Superior temporal gyrus (tissue), 1 donor: ENCODE measurements at regions not wholly inside any gene's neighbourhood (a gene's known extent, or its start where the extent isn't known, plus 50 kb on each side); places are given as distances from the start of the nearest gene placed in this dataset.
A peak's percentile ranks its signal among the peaks of the same experiment; 100 is the strongest.

Experiments used
- DNase-seq: peaks from one replicate; pipeline ENCODE4 v3.0.0-alpha.2; 2016; ENCODE audit errors: extremely low spot score

DNA sequence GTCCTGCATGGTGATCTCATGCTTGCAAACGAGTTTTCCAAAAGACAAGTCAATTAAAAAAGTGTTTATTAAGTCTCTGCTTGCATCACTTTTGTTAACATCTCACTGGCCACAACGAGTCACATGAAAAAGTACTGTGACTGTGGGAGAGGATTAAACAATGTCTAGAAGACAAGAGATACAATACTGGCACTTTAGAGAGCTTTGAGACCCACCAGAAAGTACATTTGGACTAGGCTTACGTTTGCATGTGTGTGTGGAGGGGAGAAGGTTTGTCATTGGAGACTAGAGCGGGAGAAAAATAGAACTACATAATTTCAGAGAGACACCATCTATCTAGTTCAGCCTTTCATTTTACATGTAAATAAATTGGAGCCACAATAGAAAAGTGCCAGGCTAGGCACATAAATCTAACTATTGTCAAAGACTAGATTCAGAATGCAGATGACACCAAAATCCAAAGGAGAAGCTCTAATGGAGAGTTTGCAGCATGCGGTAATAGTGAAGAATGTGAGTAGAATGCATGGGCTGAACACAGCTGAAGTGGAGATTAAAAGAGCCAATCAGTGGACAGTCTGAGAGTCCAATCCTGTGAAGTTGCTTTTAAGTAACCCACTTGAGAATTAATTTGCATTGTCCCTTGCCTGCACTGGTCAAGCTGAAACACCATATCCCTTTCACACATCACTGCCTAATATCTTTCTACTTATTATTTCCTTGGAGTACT, 977.4 kb upstream of the FAT3 start:
- DNase-seq: no peak

DNA sequence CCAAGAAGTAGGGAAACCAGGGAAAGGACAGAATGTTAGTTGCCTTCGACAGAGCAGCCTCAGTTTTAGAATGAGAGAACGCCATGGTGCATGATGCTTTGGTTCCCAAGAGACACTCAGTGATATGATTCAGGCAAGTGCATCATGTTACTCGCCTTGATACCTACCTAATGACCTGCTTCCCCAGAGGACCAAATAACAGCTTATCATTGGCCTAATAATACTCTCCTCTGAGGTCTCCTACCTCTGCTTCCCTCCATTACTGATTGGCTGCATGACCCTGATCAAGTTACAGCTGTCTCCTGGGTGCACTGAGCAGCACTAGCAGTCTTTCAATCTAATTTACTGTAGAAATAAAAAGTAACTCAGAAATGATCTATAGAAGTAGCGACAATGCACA, 979.7 kb upstream of the FAT3 start:
- DNase-seq: no peak

DNA sequence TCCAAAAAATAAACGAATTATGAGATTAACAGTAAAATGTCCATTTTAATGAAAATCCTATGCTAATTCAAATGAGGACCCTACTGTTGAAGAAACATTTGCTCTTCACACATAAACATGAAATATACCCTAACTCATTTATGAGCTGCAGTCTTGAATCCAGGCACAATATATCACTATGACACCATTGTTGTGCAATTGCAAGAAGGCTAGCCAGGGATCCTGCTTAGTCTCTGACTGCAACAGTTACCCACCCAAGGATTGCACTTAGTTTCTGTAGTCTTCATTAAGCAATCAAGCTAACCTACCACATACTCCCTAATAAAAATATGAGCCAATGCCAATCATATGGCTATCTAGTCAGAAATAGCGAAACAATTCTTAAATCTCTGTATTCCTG, 981.0 kb upstream of the FAT3 start:
- DNase-seq: no peak

DNA sequence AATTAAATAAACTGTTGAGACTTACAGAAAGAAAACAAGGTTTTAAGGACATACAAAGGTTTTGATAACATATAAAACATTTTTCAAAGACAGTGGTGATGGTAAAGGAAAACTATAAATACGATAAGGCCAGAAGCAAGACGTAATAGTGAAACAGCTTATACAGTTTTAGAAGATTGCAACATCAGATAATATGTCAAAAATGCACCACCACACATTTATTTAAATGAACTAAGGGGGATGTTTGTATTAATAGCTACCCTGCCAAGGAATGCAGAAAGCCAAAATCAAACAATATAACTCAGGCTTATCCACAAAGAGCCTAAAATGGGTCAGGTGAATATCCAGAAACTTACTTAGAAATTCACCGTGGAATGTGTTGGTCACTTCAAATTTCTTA, 981.6 kb upstream of the FAT3 start:
- no peak for DNase-seq

DNA sequence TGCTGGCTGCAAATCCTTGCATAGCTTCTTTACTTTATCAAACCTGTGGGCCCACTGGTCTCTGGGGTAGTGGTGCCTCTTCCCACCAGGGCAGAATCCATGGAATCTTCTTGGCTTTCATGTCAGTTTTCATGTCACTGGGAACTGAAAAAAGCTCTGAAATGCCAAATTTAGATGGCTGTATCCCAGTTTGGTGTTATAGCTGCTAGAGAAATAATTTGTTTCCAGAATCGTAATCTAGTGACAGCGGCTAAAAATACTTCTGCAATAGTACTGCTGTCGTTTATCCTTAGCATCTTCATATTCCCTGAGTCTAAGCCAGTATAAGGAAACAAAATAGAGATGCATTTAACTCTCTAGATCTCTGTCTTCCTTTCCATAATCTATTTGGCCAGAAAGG, 983.4 kb upstream of the FAT3 start:
- DNase-seq: peak; percentile 29

DNA sequence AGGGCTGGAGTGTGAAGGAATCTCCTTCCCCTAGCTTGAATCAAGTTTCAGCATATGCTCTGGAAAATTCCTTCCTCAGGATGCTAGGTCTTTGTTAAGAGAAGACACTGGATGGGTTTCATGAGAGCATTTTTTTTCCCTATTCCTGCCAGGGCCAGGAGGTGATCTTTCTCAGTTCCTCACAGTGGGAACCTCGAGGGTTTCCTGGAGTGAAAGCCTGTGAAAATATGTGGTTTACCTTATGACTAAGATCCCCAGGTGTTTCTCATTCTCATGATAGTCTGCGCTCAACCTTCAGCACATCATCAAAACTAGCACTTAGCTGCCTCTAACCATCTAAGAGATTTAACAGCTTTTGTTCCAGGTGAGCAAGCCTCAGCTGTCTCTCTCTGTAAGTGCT, 985.3 kb upstream of the FAT3 start:
- no peak for DNase-seq

DNA sequence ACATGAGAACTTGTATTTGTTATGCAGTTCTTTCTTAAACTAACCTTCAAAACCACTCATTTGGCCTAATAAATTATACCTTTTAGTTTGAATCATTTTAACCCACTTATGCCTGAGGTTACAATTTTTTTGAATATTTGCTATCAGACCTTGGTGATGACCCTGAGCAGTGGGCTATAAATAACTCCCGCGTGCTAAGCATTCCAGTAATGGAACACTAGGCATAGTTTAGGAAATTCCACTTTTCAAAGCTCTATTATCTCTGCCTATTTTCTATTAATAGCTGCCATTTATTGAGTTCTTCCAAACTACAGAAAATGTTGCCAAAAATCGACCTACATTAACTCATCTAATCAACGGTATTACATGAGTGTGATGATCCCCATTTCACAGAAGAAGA, 993.4 kb upstream of the FAT3 start:
- DNase-seq: no peak

DNA sequence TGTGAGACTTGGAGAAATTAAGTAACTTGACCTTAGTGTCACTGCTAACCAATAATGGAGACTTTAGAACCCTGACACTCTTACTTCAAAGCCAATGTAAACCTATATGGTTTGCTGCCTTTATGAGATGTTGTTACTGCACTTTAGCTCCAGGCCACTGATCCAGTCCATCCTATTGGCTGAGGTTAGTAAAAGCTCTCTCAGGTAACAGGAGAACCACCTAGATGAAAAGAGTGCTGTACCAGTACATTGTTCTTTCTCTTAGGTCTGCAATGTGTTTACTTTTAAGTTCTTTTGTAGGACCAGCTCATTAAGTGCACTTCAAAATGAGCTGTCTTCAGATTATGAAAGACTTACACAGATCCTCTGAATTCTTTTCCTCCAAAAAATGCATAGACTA, 994.0 kb upstream of the FAT3 start:
- no peak for DNase-seq

DNA sequence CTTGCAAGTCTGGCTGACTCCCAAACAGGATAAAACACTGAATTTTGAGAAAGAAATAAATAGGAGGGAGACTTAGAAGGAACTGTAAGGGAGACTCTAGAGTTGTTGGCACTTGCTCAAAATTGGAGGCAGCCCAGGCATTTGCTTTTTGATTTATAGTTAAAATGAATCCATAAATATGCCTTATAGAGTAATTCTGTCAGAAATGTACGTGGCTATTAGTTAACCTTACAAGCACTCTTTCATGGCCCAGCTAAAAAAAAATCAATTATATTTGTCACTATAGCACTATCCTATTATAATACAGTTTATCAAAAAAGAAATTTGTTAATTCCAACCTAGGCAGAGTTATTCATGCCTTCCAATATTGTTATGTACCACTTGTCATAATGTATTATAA, 1000.0 kb upstream of the CHORDC1 start:
- no peak for DNase-seq

DNA sequence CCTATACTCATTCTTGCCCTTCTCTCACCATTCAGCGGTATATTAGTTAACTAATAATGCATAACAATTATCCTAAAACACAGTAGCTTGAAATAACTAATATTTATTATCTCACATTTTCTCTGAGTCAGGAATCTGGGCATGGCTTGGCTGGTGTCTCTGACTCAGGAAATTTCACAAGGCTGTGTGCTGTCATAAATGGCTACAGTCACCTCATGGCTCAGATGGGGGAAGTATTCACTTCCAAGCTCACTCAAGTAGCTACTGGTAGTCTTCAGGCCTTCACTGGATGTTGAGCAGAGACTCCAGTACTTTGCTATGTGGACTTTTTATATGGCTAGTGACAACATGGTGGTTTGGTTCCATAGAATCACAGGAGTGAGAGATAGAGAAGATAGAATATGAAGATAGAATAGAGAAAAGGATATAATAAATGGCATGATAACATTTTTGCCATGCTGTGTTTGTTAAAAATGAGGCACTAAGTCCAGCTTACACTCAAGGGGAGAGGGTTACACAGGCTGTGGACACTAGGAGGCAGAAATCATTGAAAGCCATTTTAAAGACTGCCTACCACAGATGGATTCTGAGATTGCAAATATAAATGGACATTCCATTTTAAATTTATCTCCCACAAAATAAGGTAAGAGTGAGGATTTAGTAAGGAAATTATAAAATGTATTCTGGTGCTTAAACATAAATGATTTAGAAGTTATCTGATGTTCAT, 997.8 kb upstream of the CHORDC1 start:
- DNase-seq: no peak

DNA sequence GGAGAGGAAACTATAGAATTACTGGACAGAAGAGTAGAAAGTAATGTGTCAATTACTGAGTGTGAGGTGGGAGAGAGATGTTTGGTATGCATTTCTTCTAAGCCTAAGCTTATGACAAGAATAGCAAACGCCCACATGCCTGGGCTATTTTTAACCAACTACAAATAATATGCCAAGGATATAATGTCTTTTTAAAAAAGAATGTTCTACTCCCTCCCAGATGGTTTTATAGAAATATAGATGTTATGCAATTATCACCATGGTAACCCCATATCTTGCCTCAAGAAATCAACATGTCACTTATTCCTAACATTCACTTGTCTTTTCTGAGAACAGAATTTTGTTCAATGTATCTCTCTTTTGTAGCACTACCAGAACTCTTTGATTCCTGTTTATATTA, 996.7 kb upstream of the CHORDC1 start:
- peak; percentile 84 for DNase-seq

DNA sequence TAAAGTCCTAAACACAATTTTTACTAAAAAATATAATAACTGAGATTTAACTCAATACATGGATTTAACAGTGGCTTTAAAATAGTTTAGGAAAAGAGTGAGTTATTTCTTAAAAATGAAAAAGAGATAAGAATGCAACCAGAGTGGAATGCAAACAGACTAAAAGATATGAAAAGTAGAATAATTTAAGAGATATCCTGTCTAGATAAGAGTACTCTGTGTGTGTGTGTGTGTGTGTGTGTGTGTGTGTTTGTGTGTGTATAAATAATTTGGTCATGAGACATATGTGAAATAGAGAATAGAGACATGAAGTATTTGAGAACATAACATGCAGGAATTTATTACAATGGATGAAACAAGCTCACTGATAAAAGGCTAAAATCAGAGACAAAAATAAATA, 986.9 kb upstream of the CHORDC1 start:
- DNase-seq: no peak

DNA sequence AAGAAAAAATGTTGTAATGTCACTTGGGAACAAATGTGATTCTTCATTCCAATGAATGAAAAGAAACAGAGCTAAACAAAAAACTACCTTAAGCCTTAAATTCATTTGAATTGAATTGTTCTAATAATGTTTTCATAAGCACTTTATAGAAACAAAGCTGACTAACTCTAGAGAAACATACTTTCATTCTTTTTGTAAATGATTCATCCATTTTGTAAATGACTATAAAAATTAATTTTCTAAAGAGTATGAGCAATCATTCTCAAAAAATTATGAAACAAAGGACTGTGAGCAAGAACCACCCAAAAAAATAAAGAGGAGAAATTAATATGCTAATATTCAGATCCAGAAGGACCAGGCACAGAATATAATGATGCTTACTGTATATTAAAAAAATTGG, 986.5 kb upstream of the CHORDC1 start:
- DNase-seq: no peak

DNA sequence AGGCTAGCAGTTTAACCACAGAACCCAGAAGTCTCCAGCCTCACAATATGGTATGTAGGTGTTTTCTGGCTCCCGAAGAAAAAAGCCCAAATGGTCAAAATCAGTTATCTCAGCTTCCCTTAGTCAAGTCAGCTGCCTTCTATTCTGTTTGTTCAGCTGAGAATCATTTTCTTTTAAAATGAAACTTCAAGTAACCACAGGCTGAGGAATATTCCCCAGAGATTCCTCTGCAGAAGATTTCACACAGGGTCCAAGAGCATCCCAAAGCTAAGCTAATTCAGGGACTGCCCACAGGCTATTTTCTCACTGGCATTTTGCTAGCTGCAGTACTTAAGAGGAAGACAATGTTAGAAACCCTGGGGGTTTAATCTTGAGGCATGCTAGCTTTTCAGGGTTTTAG, 977.0 kb upstream of the CHORDC1 start:
- peak; percentile 43 for DNase-seq

DNA sequence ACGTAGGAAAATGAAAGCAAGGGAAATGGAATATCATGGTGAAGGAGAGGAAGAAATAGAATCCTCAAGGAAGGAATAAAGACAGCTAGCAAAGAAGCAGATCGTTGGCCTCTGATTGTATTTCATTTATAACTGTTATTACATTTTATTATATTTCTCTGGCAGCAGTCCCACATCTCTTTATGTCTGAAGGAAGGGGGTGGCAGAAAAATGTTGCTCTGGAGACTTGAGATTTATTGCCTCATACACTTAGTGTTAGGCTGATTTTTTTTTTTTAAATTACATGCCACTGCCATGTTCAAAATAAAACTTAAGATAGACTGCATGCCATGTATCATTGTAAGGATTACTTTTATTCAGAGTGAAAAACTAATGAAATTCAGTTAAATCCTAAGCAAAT, 971.7 kb upstream of the CHORDC1 start:
- DNase-seq: no peak

DNA sequence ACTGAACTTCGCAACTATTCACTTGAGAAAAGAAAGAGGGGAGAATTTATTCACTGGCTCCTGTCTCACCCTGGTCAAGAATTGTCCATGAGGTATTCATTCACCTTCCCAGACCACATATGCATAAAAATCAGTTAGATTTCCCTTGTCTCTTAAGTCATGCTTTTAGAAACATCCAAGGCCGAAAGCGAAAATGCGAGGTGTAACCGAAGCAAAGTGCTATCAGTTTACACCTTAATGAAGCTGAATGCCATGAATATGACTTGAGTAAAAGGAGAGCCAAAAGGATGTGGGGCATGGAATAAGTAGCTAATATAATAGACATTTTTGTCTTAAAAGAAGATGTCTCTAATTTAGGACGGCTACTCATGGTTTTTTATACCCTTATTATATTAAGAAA, 965.6 kb upstream of the CHORDC1 start:
- DNase-seq: no peak

DNA sequence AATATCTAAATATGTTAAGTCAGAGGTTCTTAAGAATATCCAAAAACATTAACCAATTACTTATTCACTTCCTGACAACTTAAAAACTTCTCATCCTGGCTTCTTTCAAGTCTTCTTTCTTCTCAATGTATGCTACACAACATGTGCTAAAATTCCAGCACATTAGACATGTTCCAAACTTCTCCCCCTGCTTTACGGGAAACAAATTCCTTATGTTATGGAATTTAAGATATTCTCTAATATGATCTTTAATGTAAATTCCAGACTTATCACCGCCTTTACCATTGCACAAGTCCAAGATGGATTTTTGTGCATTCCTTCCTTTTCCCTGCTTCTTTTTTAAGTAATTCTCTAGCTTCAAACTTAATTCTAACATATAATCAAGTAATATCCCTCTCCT, 964.5 kb upstream of the CHORDC1 start:
- DNase-seq: no peak

DNA sequence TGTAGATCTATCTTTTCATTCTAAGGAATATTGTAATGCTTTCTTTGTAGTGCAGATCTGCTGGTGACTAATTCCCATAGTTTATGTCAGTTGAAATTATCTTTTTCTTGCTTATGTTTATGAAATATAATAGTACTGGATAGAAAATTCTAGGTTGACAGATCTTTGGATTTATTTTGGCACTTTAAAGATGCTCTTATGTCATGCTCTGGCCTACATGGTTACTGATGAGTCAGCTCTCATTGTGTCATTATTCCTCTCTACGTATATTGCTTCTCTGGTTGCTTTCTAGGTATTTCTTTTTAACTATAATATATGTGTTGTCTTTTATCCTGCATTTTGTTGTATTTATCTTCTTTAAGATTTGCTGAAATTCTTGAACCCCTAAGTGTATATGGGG, 955.5 kb upstream of the CHORDC1 start:
- no peak for DNase-seq

DNA sequence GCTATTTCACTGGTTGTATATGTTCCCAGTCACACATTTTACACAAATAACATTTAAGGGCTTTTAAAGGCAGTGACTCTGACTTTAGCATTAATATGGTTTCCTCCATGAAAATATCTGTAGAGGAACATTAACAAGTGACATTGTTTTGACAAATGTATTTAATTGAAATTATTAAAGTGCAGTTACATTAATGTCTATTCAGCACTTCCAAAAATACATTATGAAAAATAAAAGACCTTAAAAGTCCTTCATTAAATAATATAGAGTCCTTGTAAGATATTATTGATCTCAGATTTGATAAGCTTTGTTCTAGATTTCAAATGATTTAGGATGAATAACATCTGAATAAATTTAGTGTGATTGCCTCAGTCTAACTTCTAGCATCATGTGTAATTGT, 951.9 kb upstream of the CHORDC1 start:
- DNase-seq: no peak

DNA sequence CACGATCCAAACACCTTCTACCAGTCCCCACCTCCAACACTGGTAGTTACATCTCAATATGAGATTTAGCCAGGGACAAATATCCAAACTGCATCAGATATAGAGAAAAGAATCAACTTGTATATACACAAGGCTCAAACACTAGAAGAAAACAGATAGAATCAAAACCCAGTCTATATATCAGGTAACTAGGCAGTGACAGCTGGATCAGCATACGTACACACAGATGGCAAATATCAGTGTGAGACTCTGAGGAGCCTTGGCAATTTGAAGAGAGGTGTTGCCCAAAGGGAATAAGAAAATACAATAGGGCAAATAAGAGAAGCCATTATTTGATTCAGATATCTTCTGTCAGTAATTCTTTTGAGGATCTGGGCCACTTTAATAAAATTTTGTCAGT, 951.3 kb upstream of the CHORDC1 start:
- DNase-seq: no peak

DNA sequence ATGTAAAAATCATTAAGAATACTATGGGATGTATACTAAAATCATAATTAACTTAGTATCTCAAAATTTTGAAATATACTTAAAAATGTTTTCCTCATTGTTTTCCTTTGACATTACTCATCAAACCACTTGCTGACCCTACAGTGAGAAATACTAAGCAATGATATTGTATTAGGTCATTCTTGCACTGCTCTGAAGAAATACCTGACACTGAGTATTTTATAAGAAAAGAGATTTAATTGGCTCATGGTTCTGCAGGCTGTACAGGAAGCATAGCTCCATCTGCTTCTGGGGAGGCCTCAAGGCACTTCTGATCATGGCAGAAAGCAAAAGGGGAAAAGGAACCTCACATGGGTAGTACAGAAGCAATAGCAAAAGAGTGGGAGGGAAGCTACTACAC, 950.9 kb upstream of the CHORDC1 start:
- DNase-seq: no peak

DNA sequence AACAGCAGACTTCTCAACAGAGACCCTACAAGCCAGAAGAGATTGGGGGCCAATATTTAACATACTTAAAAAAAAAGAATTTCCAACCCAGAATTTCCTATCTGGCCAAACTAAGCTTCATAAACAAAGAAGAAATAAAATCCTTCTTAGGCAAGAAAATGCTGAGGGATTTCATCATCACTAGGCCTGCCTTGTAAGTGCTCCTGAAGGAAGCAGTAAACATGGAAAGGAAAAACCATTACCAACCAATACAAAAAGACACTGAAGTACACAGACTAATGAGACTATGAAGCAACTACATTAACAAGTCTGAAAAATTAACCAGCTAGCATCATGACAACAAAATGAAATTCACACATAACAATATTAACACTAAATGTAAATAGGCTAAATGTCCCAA, 947.9 kb upstream of the CHORDC1 start:
- DNase-seq: no peak

DNA sequence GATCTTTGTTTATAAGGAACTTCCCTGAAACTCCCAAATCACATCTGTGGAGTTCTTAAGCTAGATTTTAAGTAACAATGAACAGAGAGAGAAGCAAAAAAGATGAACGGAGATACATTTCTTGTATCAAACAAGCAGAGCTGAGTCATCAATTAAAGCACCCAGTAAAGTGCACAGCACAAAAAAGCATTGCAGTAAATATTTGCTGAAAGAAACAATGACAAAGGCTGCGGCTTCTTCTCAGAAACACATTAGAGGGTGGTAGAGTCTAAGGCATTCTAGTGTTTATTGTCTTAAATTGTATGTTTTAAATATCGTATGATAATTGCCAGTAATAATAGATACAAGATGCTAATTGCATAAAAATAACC, 941.6 kb upstream of the CHORDC1 start:
- DNase-seq: no peak
